ENCODE measurements at regions not wholly inside any gene's neighbourhood (a gene's known extent, or its start where the extent isn't known, plus 50 kb on each side); places are given as distances from the start of the nearest gene placed in this dataset.

DNA sequence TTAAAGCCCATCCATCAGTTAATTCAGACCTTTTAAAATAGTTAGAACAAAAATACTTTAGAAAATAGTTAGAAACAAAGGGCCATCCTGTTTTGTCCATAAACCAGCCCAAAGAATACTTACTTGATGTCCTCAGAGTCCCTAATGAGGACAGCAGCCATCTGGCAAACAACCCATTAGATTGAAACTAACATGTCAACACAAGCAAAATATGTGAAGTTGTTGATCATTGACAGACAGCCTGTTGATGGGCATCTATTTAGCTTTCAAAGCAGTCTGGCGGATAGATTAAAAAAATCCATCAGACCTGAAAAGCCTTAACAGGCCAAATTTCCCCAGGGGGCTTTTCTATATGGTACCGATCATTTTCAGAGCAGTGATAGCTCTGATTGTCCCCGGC lies 154.2 kb upstream of the TSHZ2 start:
- peaks cover 10% of the 10 kb centered on the region; the same call in 1 of the 2 replicates for H3K9me3 ChIP-seq (ENCODE audit: low read length)
- ATAC-seq, result no peak
- BruUV-seq (replicated peaks), result no TSS peak
- no peaks in the 10 kb centered on the region for H3K27me3 ChIP-seq (ENCODE audit: low read length)
- H3K9me2 ChIP-seq (replicated peaks; ENCODE audit: low read length), result no peaks in the 10 kb centered on the region
- H4K20me1 ChIP-seq (ENCODE audit: low read length), result no peaks in the 10 kb centered on the region
- H3K79me2 ChIP-seq (ENCODE audit: low read length), result no peaks in the 10 kb centered on the region
- H3K36me3 ChIP-seq (ENCODE audit: low read depth, low read length), result no peaks in the 10 kb centered on the region
- H3K9ac ChIP-seq (ENCODE audit: low read length), result no peak overlapping the region
- ChIA-PET POLR2A (ENCODE audit: unreplicated experiment) (no interaction called here), CTCF (no interaction called here)
- no peak overlapping the region for H3K4me3 ChIP-seq (ENCODE audit: low read length)
- no peak overlapping the region for H2AFZ ChIP-seq (ENCODE audit: low read length)
- no peak overlapping the region for H3K27ac ChIP-seq (ENCODE audit: low read length)
- H3K4me1 ChIP-seq (ENCODE audit: insufficient read depth, low read length), result no peaks in the 10 kb centered on the region
- DNase-seq, result no peak
- H3F3A ChIP-seq (ENCODE audit: low read length, unreplicated experiment), result no peaks in the 10 kb centered on the region
- intact Hi-C loops (cut with micrococcal nuclease), result no loop called here
- no peak for TF ChIP-seq EZH2 (IDR thresholded peaks at IDR 0.05; ENCODE audit: low read length, unreplicated experiment)
- no peak for TF ChIP-seq EZH2phosphoT487 (IDR thresholded peaks at IDR 0.05; ENCODE audit: borderline replicate concordance, low read length)
- TF ChIP-seq, protein P1, sequence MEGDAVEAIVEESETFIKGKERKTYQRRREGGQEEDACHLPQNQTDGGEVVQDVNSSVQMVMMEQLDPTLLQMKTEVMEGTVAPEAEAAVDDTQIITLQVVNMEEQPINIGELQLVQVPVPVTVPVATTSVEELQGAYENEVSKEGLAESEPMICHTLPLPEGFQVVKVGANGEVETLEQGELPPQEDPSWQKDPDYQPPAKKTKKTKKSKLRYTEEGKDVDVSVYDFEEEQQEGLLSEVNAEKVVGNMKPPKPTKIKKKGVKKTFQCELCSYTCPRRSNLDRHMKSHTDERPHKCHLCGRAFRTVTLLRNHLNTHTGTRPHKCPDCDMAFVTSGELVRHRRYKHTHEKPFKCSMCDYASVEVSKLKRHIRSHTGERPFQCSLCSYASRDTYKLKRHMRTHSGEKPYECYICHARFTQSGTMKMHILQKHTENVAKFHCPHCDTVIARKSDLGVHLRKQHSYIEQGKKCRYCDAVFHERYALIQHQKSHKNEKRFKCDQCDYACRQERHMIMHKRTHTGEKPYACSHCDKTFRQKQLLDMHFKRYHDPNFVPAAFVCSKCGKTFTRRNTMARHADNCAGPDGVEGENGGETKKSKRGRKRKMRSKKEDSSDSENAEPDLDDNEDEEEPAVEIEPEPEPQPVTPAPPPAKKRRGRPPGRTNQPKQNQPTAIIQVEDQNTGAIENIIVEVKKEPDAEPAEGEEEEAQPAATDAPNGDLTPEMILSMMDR (conservative IDR thresholded peaks at IDR 0.05; ENCODE audit: low read depth, low read length), result no peak
- H3K4me2 ChIP-seq (ENCODE audit: low read length), result no peak overlapping the region

DNA sequence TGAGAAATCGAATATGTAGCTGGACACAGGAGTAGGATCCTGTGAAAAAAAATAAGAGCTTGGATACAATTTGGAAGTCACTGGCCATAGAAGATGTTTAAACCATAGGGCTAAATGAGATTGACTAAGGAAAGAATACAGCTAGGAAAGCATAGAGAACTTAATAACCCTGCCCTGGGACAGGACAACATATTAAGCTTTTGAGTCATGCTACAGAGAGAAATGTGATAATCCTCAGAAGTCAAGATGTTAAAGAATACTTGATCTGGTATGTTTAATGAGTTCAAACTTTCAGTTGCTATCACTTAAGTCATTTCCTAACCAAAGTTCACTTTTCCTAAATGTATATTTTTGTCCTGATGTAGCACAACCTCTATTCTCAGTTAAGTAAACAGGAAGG lies 154.6 kb upstream of the TSHZ2 start:
- H3K27ac ChIP-seq (ENCODE audit: low read length), result no peak overlapping the region
- H3K9me2 ChIP-seq (replicated peaks; ENCODE audit: low read length), result no peaks in the 10 kb centered on the region
- H3K9ac ChIP-seq (ENCODE audit: low read length), result no peak overlapping the region
- H3K79me2 ChIP-seq (ENCODE audit: low read length), result no peaks in the 10 kb centered on the region
- DNase-seq (no peak), ATAC-seq (no peak)
- H3K4me3 ChIP-seq (ENCODE audit: low read length), result no peak overlapping the region
- no peaks in the 10 kb centered on the region for H3K27me3 ChIP-seq (ENCODE audit: low read length)
- H3K4me1 ChIP-seq (ENCODE audit: insufficient read depth, low read length), result no peaks in the 10 kb centered on the region
- BruUV-seq (replicated peaks), result no TSS peak
- H3K9me3 ChIP-seq (ENCODE audit: low read length), result peaks cover 11% of the 10 kb centered on the region; the same call in 1 of the 2 replicates
- H2AFZ ChIP-seq (ENCODE audit: low read length), result no peak overlapping the region
- intact Hi-C loops (cut with micrococcal nuclease), result no loop called here
- H3K4me2 ChIP-seq (ENCODE audit: low read length), result no peak overlapping the region
- H3K36me3 ChIP-seq (ENCODE audit: low read depth, low read length), result no peaks in the 10 kb centered on the region
- no peaks in the 10 kb centered on the region for H4K20me1 ChIP-seq (ENCODE audit: low read length)
- ChIA-PET POLR2A (ENCODE audit: unreplicated experiment) (no interaction called here), CTCF (no interaction called here)
- TF ChIP-seq, protein P1 (conservative IDR thresholded peaks at IDR 0.05; ENCODE audit: low read depth, low read length), result no peak
- TF ChIP-seq EZH2phosphoT487 (IDR thresholded peaks at IDR 0.05; ENCODE audit: borderline replicate concordance, low read length) (no peak), EZH2 (IDR thresholded peaks at IDR 0.05; ENCODE audit: low read length, unreplicated experiment) (no peak)
- H3F3A ChIP-seq (ENCODE audit: low read length, unreplicated experiment), result no peaks in the 10 kb centered on the region

DNA sequence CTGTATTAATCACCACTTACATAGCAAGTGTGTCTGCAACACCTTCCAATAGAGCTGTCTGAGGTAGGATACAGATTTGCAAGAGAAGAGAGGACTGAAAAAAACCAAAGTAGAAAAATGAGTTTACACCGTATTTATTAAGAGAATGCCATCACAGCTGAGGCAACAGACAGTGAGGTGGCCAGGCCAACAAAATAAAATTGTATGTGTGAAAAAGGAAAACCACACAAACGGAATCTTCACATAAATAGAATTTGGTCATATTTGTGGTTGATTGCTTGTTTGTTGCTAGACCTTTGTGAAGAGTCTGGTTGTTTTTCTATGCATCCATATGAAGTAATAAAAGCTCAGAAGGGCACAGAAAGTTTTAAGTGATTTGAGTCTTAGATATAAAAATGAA lies 157.8 kb upstream of the TSHZ2 start:
- Histone ChIP-seq H4K20me1 (ENCODE audit: low read length) (no peaks in the 10 kb centered on the region), H3K9me3 (ENCODE audit: low read length) (peaks cover 14% of the 10 kb centered on the region; the same call in 1 of the 2 replicates), H2AFZ (ENCODE audit: low read length) (no peak overlapping the region), H3K79me2 (ENCODE audit: low read length) (no peaks in the 10 kb centered on the region), H3K4me1 (ENCODE audit: insufficient read depth, low read length) (no peaks in the 10 kb centered on the region), H3F3A (ENCODE audit: low read length, unreplicated experiment) (no peaks in the 10 kb centered on the region), H3K4me2 (ENCODE audit: low read length) (no peak overlapping the region), H3K4me3 (ENCODE audit: low read length) (no peak overlapping the region), H3K9me2 (replicated peaks; ENCODE audit: low read length) (no peaks in the 10 kb centered on the region), H3K27me3 (ENCODE audit: low read length) (peaks cover 5% of the 10 kb centered on the region; the same call in 1 of the 2 replicates), H3K27ac (ENCODE audit: low read length) (no peak overlapping the region), H3K9ac (ENCODE audit: low read length) (no peak overlapping the region), H3K36me3 (ENCODE audit: low read depth, low read length) (no peaks in the 10 kb centered on the region)
- no peak for ATAC-seq
- ChIA-PET CTCF (no interaction called here), POLR2A (ENCODE audit: unreplicated experiment) (no interaction called here)
- BruUV-seq (replicated peaks), result no TSS peak
- TF ChIP-seq EZH2 (IDR thresholded peaks at IDR 0.05; ENCODE audit: low read length, unreplicated experiment) (no peak), EZH2phosphoT487 (IDR thresholded peaks at IDR 0.05; ENCODE audit: borderline replicate concordance, low read length) (no peak)
- TF ChIP-seq, protein P1 (conservative IDR thresholded peaks at IDR 0.05; ENCODE audit: low read depth, low read length), result no peak
- intact Hi-C loops (cut with micrococcal nuclease), result no loop called here
- no peak for DNase-seq
